Mesendoderm (in vitro differentiated cells): ENCODE measurements at regions not wholly inside any gene's neighbourhood (a gene's known extent, or its start where the extent isn't known, plus 50 kb on each side); places are given as distances from the start of the nearest gene placed in this dataset.

Experiments used
- DNase-seq: peaks from one replicate; pipeline ENCODE4 v3.0.0; 2013
- H2AK5ac ChIP-seq: 2 replicates; pipeline ENCODE4 v1.6.1; 2013; ENCODE audit warnings: low read length, inconsistent platforms
- H2BK120ac ChIP-seq: 2 replicates; pipeline ENCODE4 v1.6.1; 2013; ENCODE audit warnings: low read depth, mild to moderate bottlenecking, low read length, moderate library complexity, mixed read lengths
- H2BK15ac ChIP-seq: replicated peaks from 2 replicates; pipeline ENCODE4 v1.6.1; 2013; ENCODE audit warnings: low read depth, mild to moderate bottlenecking, moderate library complexity
- H2BK5ac ChIP-seq: 2 replicates; pipeline ENCODE4 v1.6.1; 2013; ENCODE audit warnings: low read length, inconsistent platforms
- H3K18ac ChIP-seq: 2 replicates; pipeline ENCODE4 v1.6.1; 2013; ENCODE audit warnings: mild to moderate bottlenecking, low read length, mixed read lengths
- H3K23ac ChIP-seq: one replicate; pipeline ENCODE4 v1.6.1; 2013; ENCODE audit warnings: low read length
- H3K27ac ChIP-seq: 2 replicates; pipeline ENCODE4 v1.5.1; 2013; ENCODE audit warnings: low read depth, mild to moderate bottlenecking, inconsistent platforms, low read length, moderate library complexity
- H3K27me3 ChIP-seq: 2 replicates; pipeline ENCODE4 v1.6.1; 2013; ENCODE audit warnings: low read length, control low read depth, mild to moderate bottlenecking, inconsistent platforms; ENCODE audit not compliant: insufficient read depth, poor library complexity
- H3K36me3 ChIP-seq: 2 replicates; pipeline ENCODE4 v1.6.1; 2013; ENCODE audit warnings: low read length, inconsistent platforms; ENCODE audit not compliant: control insufficient read depth, insufficient read depth
- H3K4ac ChIP-seq: one replicate; pipeline ENCODE4 v1.6.1; 2013; ENCODE audit warnings: low read depth, mild to moderate bottlenecking, low read length, moderate library complexity
- H3K4me1 ChIP-seq: 2 replicates; pipeline ENCODE4 v1.6.1; 2013; ENCODE audit warnings: low read depth, low read length, inconsistent platforms; ENCODE audit not compliant: control insufficient read depth
- H3K4me2 ChIP-seq: 2 replicates; pipeline ENCODE4 v1.6.1; 2013; ENCODE audit warnings: low read length
- H3K4me3 ChIP-seq: 2 replicates; pipeline ENCODE4 v1.5.1; 2013; ENCODE audit warnings: mild to moderate bottlenecking, low read length
- H3K56ac ChIP-seq: one replicate; pipeline ENCODE4 v1.6.1; 2013; ENCODE audit warnings: low read length
- H3K79me1 ChIP-seq: 2 replicates; pipeline ENCODE4 v1.6.1; 2013; ENCODE audit warnings: low read length, inconsistent platforms
- H3K79me2 ChIP-seq: 2 replicates; pipeline ENCODE4 v1.6.1; 2013; ENCODE audit warnings: mild to moderate bottlenecking, low read length; ENCODE audit not compliant: control insufficient read depth, insufficient read depth
- H3K9ac ChIP-seq: 2 replicates; pipeline ENCODE4 v1.6.1; 2013; ENCODE audit warnings: low read length, inconsistent platforms
- H4K5ac ChIP-seq: one replicate; pipeline ENCODE4 v1.6.1; 2013; ENCODE audit warnings: low read length
- H4K8ac ChIP-seq: one replicate; pipeline ENCODE4 v1.6.1; 2013; ENCODE audit warnings: low read depth, mild to moderate bottlenecking, control low read depth, low read length, moderate library complexity
- WGBS: extraction: QIAGEN DNeasy Blood & Tissue Kit; methylation state at CpG from one replicate; pipeline ENCODE4 v1.1.7; 2013; ENCODE audit warnings: low lambda C conversion rate, missing lambda C conversion rate; ENCODE audit not compliant: insufficient coverage; ENCODE audit errors: extremely low coverage; 5-methylcytosine and 5-hydroxymethylcytosine counted together

- no peak for DNase-seq
- H2BK15ac ChIP-seq = no peak overlapping the region
- H3K4me1 ChIP-seq = no peaks in the 10 kb centered on the region
- no peak overlapping the region for H3K23ac ChIP-seq
- H3K27me3 ChIP-seq = no peaks in the 10 kb centered on the region
- H3K79me1 ChIP-seq = no peaks in the 10 kb centered on the region
- H2BK5ac ChIP-seq = no peak overlapping the region
- no peak overlapping the region for H3K4ac ChIP-seq
- no peak overlapping the region for H2BK120ac ChIP-seq
- no CpG with 5 or more reads among the region's 3 CpGs for WGBS
- H3K79me2 ChIP-seq = no peaks in the 10 kb centered on the region
- no peak overlapping the region for H4K5ac ChIP-seq
- no peak overlapping the region for H3K18ac ChIP-seq
- no peak overlapping the region for H3K56ac ChIP-seq
- H3K4me2 ChIP-seq = no peak overlapping the region
- no peaks in the 10 kb centered on the region for H3K36me3 ChIP-seq
- no peak overlapping the region for H3K4me3 ChIP-seq
- no peak overlapping the region for H2AK5ac ChIP-seq
- H4K8ac ChIP-seq = no peak overlapping the region
- H3K9ac ChIP-seq = no peak overlapping the region
- H3K27ac ChIP-seq = no peak overlapping the region
Observed at GRCh38 chr20:12598894-12599293, 409.9 kb upstream of the SPTLC3 start.

GRCh38 chr20:12599494-12599893 lies 409.3 kb upstream of the SPTLC3 start:
- no peak for DNase-seq
- no peaks in the 10 kb centered on the region for H3K79me2 ChIP-seq
- no peak overlapping the region for H4K5ac ChIP-seq
- no peak overlapping the region for H3K27ac ChIP-seq
- H2BK5ac ChIP-seq = no peak overlapping the region
- H3K4me3 ChIP-seq = no peak overlapping the region
- H3K4me2 ChIP-seq = no peak overlapping the region
- no peak overlapping the region for H2BK120ac ChIP-seq
- no peak overlapping the region for H3K56ac ChIP-seq
- H4K8ac ChIP-seq = no peak overlapping the region
- no peak overlapping the region for H3K18ac ChIP-seq
- no peaks in the 10 kb centered on the region for H3K27me3 ChIP-seq
- no peak overlapping the region for H3K23ac ChIP-seq
- no peak overlapping the region for H2BK15ac ChIP-seq
- H3K4ac ChIP-seq = no peak overlapping the region
- no peaks in the 10 kb centered on the region for H3K4me1 ChIP-seq
- no peak overlapping the region for H3K9ac ChIP-seq
- H2AK5ac ChIP-seq = no peak overlapping the region
- no peaks in the 10 kb centered on the region for H3K79me1 ChIP-seq
- no peaks in the 10 kb centered on the region for H3K36me3 ChIP-seq

GRCh38 chr20:12605751-12606150 lies 403.0 kb upstream of the SPTLC3 start:
- Histone ChIP-seq H3K56ac (no peak overlapping the region), H4K5ac (no peak overlapping the region), H4K8ac (no peak overlapping the region), H2BK120ac (no peak overlapping the region), H3K4me2 (no peak overlapping the region), H3K4me3 (no peak overlapping the region), H3K23ac (no peak overlapping the region), H3K18ac (no peak overlapping the region), H3K4ac (no peak overlapping the region), H2BK5ac (no peak overlapping the region), H3K27ac (no peak overlapping the region), H3K79me1 (no peaks in the 10 kb centered on the region), H3K9ac (no peak overlapping the region), H3K27me3 (no peaks in the 10 kb centered on the region), H2BK15ac (no peak overlapping the region), H3K4me1 (no peaks in the 10 kb centered on the region), H3K36me3 (no peaks in the 10 kb centered on the region), H2AK5ac (no peak overlapping the region), H3K79me2 (no peaks in the 10 kb centered on the region)
- no CpG with 5 or more reads among the region's 2 CpGs for WGBS
- no peak for DNase-seq

GRCh38 chr20:12610871-12611270 lies 397.9 kb upstream of the SPTLC3 start:
- Histone ChIP-seq H4K8ac (no peak overlapping the region), H3K27me3 (no peaks in the 10 kb centered on the region), H2BK15ac (no peak overlapping the region), H3K79me1 (no peaks in the 10 kb centered on the region), H2BK5ac (no peak overlapping the region), H3K4me2 (no peak overlapping the region), H3K56ac (no peak overlapping the region), H3K27ac (no peak overlapping the region), H3K4me1 (no peaks in the 10 kb centered on the region), H3K4ac (no peak overlapping the region), H4K5ac (no peak overlapping the region), H2BK120ac (no peak overlapping the region), H3K79me2 (no peaks in the 10 kb centered on the region), H3K4me3 (no peak overlapping the region), H3K36me3 (no peaks in the 10 kb centered on the region), H3K18ac (no peak overlapping the region), H3K23ac (no peak overlapping the region), H3K9ac (no peak overlapping the region), H2AK5ac (no peak overlapping the region)
- DNase-seq = no peak
- WGBS = 100% methylated on average over 1 of the region's 1 CpG

GRCh38 chr20:12614764-12615163 lies 394.0 kb upstream of the SPTLC3 start:
- Histone ChIP-seq H2BK5ac (no peak overlapping the region), H3K23ac (no peak overlapping the region), H3K27ac (no peak overlapping the region), H3K4me3 (no peak overlapping the region), H3K9ac (no peak overlapping the region), H2BK15ac (no peak overlapping the region), H2BK120ac (no peak overlapping the region), H2AK5ac (no peak overlapping the region), H3K4me2 (no peak overlapping the region), H4K5ac (no peak overlapping the region), H3K18ac (no peak overlapping the region), H3K56ac (no peak overlapping the region), H3K79me2 (no peaks in the 10 kb centered on the region), H4K8ac (no peak overlapping the region), H3K79me1 (no peaks in the 10 kb centered on the region), H3K4ac (no peak overlapping the region), H3K4me1 (no peaks in the 10 kb centered on the region), H3K27me3 (no peaks in the 10 kb centered on the region), H3K36me3 (no peaks in the 10 kb centered on the region)
- no CpG with 5 or more reads among the region's 1 CpG for WGBS
- DNase-seq = no peak

- no peak overlapping the region for H2BK15ac ChIP-seq
- no peak overlapping the region for H3K27ac ChIP-seq
- WGBS = no CpG with 5 or more reads among the region's 5 CpGs
Observed at GRCh38 chr20:12617076-12617475, 391.7 kb upstream of the SPTLC3 start.

More at GRCh38 chr20:12617076-12617475, 391.7 kb upstream of the SPTLC3 start:
- Histone ChIP-seq H3K56ac (no peak overlapping the region), H2BK120ac (no peak overlapping the region), H3K9ac (no peak overlapping the region), H3K4me3 (no peak overlapping the region), H3K4ac (no peak overlapping the region), H3K4me1 (no peaks in the 10 kb centered on the region), H3K27me3 (no peaks in the 10 kb centered on the region), H3K36me3 (no peaks in the 10 kb centered on the region), H3K79me1 (no peaks in the 10 kb centered on the region), H3K79me2 (no peaks in the 10 kb centered on the region), H2AK5ac (no peak overlapping the region), H3K23ac (no peak overlapping the region), H3K18ac (no peak overlapping the region), H2BK5ac (no peak overlapping the region), H4K5ac (no peak overlapping the region), H3K4me2 (no peak overlapping the region), H4K8ac (no peak overlapping the region)
- DNase-seq = no peak
